ENCODE measurements at regions not wholly inside any gene's neighbourhood (a gene's known extent, or its start where the extent isn't known, plus 50 kb on each side); places are given as distances from the start of the nearest gene placed in this dataset.
"Not testable (repeated sequence)": the region's sequence is repeated elsewhere in the genome, so short reads cannot be mapped to it uniquely, and the experiment has no call there.

- DNase-seq = no peak
Observed at GRCh38 chr14:96688629-96689028, 108.6 kb upstream of the VRK1 start.

GRCh38 chr14:96690713-96691383, 106.3 kb upstream of the VRK1 start:
- DNase-seq = no peak

- DNase-seq = no peak
Observed at GRCh38 chr14:96693252-96693820, 103.8 kb upstream of the VRK1 start.

DNA sequence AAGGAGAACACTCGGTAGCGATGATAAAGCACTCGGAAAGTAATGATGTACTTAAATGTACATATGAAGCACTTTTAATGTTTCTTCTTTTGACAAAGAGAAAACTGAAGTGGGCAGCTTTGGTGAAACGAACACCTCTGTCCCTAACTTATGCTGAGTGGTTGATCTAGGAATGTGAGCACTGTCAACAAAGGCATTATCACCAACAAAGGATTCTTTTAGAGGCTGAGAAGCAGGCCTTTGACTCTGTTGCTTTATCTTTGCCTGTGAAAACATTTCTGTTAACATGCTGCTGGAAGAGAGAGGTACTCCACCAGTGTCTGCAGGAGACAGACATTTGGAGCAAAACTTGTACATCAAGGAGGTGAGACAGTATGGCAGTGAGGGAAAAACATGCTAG, 103.2 kb upstream of the VRK1 start:
- DNase-seq = no peak

- DNase-seq = no peak
Observed at GRCh38 chr14:96698960-96699539, 98.1 kb upstream of the VRK1 start.

DNA sequence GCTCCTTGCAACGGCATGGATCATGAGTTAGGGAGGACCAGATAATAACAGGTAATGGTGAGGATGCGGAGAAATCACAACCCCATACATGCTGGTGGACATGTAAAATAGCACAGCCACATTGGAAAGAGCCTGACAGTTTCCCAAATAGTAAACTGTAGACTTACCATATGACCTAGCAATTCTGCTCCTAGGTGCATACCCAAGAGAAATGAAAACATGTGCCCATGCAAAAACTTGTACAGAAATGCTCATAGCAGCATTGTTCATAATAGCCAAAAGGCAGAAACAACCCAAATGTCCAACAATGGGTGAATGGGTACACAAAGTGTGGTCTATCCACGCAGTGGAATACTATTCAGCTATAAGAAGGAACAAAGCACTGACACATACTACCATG, 97.5 kb upstream of the VRK1 start:
- no peak for DNase-seq

DNA sequence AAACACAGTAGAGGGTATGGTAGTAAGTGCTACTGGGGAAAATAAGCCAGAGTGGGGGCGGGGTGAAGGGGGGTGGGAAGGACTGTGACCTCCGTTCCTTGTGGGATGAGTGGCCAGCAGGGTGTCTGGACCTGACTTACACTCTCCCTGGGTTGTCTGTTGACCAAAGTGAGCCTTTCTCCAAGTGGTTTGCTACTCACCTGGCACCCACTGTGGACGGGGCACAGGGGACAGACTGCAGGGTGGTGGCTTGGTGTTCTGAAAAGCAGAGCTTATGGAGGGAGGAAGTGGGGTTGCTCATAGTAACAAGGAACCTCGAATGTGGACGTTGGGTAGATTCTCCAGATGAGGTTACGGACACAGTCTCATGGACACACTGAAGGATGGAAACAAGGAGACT, 94.4 kb upstream of the VRK1 start:
- no peak for DNase-seq

- no peak for DNase-seq
Observed at GRCh38 chr14:96705422-96706092, 91.6 kb upstream of the VRK1 start.

- no peak for DNase-seq
Observed at GRCh38 chr14:96706893-96707292, 90.3 kb upstream of the VRK1 start.

DNA sequence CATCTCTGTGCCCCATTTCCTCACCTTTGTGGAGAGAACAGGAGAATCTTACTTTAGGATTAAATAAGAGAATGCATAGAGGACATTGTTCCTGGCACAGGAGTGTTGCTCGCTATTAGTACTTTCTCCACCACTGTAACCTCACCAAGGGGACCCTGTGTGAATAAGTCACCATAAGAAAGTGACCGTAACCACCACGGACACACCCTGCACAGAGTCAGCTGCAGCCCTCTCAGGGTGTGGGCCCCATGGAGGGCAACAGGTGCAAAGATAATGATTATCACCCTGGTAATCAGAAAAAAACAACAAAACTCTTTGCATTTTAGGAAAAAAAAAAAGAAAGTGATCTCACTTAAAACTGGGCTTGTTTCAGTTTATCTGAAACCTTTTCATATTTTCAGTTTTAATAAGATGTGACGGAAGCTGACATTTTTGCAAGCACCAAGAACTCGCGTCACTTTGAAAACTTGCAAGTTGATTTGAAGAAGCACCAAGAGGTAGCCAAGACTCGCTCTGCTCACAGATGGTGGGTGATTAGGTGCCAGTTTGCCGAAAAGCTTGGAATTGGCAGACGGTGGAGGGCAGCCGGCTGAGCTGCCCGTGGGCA, 87.0 kb upstream of the VRK1 start:
- DNase-seq = no peak

- no peak for DNase-seq
Observed at GRCh38 chr14:96711559-96712267, 85.5 kb upstream of the VRK1 start.

GRCh38 chr14:96713426-96713825, 83.8 kb upstream of the VRK1 start:
- DNase-seq = no peak

- not testable (repeated sequence) for DNase-seq
Observed at GRCh38 chr14:96714537-96714936, 82.6 kb upstream of the VRK1 start.

DNA sequence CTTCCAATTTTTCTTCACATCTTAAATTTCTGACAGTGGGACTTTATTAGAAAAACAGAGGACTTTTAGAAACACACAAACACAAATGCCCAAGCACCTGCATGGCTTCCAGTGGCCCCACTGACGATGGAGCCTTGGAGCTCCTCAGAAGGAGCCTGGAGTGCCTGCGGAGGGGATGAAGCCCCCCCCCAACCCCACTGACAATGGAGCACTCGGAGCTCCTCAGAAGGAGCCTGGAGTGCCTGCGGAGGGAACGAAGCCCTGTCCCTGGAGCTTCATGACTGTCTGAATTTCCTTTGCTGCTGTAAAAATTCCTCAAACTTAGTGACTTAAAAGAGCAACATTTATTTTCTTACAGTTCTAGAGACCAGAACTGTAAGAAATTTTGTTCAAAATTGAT, 80.1 kb upstream of the VRK1 start:
- DNase-seq = no peak

DNA sequence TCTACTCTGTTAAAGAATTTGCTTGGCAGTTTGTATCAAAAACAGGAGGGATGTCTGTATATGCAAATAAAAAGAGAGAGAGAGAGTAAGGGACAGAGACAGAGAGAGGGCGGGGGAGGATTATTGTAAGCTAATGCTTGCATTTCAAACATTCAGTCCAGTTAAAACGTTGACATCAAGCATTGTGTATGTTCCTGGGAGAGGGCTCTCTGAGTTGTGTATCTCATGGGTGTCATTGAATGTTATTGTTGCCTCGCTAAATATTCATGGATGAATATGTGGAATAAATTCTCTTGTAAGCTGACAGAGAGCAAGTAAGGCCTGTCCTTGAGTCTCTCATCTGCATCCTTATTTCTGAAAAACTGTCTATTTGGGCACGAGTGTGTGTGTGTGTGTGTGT, 78.8 kb upstream of the VRK1 start:
- no peak for DNase-seq

GRCh38 chr14:96720702-96721101, 76.5 kb upstream of the VRK1 start:
- DNase-seq = not testable (repeated sequence)

DNA sequence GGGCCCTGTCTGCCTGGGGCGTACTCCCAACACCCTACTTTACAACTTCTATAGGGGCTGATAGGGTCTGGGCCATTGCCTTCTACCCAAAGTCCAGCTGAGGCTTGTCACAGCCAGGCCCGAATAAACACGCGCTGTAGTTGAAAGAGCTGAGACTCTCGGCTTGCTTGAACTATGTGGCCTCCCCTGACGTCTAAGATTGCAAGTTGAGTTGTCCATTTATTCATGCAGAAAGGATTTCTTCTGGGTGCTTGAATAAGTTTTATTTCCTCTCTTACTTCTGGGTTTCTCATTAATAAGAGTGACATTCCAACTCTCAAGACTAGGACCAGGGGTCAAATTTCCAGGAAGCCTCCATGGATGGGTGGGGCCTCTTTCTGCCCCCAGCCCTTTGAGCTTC, 74.4 kb upstream of the VRK1 start:
- no peak for DNase-seq

GRCh38 chr14:96723946-96724345, 73.2 kb upstream of the VRK1 start:
- DNase-seq = no peak

DNA sequence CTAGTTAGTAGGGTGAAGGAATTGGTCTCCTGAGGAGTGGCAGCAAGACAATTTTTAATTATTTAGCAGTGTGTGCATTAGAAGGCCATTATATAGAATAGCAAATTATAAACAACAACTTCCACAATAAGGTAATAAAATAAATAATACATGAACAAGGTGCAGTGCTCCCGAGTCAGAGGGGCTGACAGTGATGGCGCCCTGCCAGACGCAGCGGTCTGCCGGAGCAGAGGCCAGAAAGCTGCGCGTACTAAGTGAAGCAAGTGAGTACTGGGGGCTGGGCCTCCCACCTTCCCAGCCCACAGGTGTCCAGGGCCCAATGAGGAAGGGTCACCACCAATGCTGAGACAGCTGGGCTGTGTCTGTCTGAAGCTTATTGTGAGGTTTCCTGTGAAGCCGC, 72.0 kb upstream of the VRK1 start:
- DNase-seq = no peak

DNA sequence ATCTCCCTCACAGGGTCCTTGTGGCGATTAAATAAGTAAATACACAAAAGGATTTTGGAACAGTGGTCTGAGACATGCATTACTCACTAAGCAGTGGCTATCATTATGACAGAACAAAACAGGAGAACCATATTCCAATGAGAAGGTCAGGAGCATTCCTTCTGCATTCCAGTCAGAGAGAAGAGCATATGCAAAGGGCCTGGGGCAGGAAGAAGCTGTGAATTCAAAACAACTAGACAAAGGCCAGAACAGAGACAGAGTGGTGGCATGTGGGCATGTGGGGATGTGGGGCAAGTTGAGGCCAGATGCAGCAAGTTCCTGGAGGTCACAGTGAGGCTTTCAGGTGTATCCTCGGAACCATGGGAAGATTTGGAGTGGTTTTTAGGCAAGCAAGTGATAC, 70.1 kb upstream of the VRK1 start:
- DNase-seq = no peak

- no peak for DNase-seq
Observed at GRCh38 chr14:96727491-96727890, 69.7 kb upstream of the VRK1 start.

DNA sequence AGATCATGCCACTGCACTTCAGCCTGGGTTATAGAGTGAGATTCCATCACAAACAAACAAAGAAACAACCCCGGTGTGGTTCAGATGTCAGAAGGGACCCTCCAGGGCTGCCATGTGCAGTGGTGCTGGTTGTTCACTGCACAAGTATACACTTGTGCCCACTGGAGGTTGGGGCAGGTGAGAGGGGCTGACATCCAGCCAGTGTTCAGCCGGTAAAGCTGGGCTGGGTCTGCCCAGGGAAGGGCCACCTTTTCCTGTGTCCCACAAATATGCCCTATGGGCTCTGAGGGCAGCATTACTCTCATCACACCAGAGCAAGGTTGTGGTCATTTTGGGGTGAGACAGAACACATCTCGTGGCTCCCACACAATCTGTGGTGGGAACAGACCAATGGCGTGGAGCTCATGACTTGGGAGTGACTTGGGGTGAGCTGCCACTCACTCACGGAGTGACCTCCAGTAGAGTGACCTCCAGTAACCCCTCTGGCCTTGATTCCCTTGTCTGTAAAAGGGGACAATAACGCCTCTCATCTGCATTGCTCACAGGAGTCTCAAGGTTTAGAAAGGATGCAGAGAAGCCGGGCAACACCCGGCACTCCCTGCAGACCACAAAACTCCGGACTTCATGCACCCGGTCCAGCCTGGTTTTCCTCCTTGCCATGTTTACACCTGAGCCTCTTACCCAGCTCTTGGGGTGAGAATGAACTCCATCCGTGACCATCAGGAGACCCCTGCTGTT, 69.0 kb upstream of the VRK1 start:
- no peak for DNase-seq

Measured in fibroblast of skin of scalp (primary cell).